Erythroblast (primary cell): ENCODE measurements at regions not wholly inside any gene's neighbourhood (a gene's known extent, or its start where the extent isn't known, plus 50 kb on each side); places are given as distances from the start of the nearest gene placed in this dataset.

Source experiments
- GATA1 ChIP-seq: IDR thresholded peaks from 2 replicates; pipeline ENCODE4 v1.6.1; 2011; ENCODE audit warnings: low read depth, mild to moderate bottlenecking, control low read depth, low read length, moderate library complexity
- POLR2A ChIP-seq: IDR thresholded peaks from 2 replicates; pipeline ENCODE4 v1.6.1; 2011; ENCODE audit warnings: mild to moderate bottlenecking, low read length

DNA sequence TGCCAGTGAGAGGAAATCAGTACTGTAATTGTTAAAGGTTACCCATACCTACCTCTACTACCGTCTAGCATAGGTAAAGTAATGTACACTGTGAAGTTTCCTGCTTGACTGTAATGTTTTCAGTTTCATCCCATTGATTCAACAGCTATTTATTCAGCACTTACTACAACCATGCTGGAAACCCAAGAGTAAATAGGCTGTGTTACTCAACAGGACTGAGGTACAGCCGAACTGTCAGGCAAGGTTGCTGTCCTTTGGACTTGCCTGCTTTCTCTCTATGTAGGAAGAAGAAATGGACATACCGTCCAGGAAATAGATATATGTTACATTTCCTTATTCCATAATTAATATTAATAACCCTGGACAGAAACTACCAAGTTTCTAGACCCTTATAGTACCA, 265.5 kb downstream of the NR2F2 start:
- TF ChIP-seq POLR2A (no peak), GATA1 (no peak)
